Transverse colon (tissue), 4 donors: ENCODE measurements at regions not wholly inside any gene's neighbourhood (a gene's known extent, or its start where the extent isn't known, plus 50 kb on each side); places are given as distances from the start of the nearest gene placed in this dataset.

Source experiments
- DNase-seq: peaks from one replicate; pipeline ENCODE4 v3.0.0-alpha.2; 2019
- H3K27ac ChIP-seq, 4 donors: fragments of 200-600 bp; sonication (generic); 2 replicates each; pipeline ENCODE4 v1.5.1; 2016 to 2018; ENCODE audit warnings: inconsistent platforms in 4 of 4
- H3K27me3 ChIP-seq: fragments of 200-600 bp; sonication (generic); 2 replicates; pipeline ENCODE4 v1.5.1; 2017; ENCODE audit warnings: inconsistent platforms
- H3K36me3 ChIP-seq, 4 donors: fragments of 200-600 bp; sonication (generic); 2 replicates each; pipeline ENCODE4 v1.5.1; 2017 to 2019; ENCODE audit warnings: inconsistent platforms in 4 of 4
- H3K4me1 ChIP-seq, 4 donors: fragments of 200-600 bp; sonication (generic); 2 replicates each; pipeline ENCODE4 v1.5.1; 2017 to 2020; ENCODE audit warnings: inconsistent platforms in 4 of 4
- H3K4me3 ChIP-seq, 4 donors: fragments of 200-600 bp; sonication (generic); 1 replicate in 1 of 4; 2 replicates in 3 of 4; pipeline versions ENCODE4 v1.5.1 to v1.6.1; 2017 to 2019; ENCODE audit warnings: inconsistent platforms in 4 of 4
- H3K9me3 ChIP-seq, 2 donors: fragments of 200-600 bp; sonication (generic); 2 replicates each; pipeline ENCODE4 v1.5.1; 2017 to 2019; ENCODE audit warnings: inconsistent platforms in 2 of 2
- EP300 ChIP-seq: sonication (generic); formaldehyde crosslinking; IDR thresholded peaks from one replicate; pipeline ENCODE4 v1.6.1; 2017; ENCODE audit warnings: antibody characterized with exemption, low read depth
- POLR2A ChIP-seq: fragments of 450-650 bp; IDR thresholded peaks from one replicate; pipeline ENCODE4 v1.6.1; 2016; ENCODE audit warnings: antibody characterized with exemption, mild to moderate bottlenecking, moderate library complexity
- POLR2AphosphoS5 ChIP-seq, 3 donors: sonication (generic); formaldehyde crosslinking; IDR thresholded peaks; one replicate each; pipeline ENCODE4 v1.6.1; 2016; ENCODE audit warnings: antibody characterized with exemption in 3 of 3
- WGBS, 2 donors: methylation state at CpG; one replicate each; pipeline ENCODE4 v1.1.5; 2018; ENCODE audit warnings: low coverage in 1 of 2; 5-methylcytosine and 5-hydroxymethylcytosine counted together
- in situ Hi-C, 4 donors: fragments of 200-750 bp; cut with MboI; loops; one replicate each; pipeline versions ENCODE4 v1.15.0 to v1.15.1; 2017; ENCODE audit warnings: low sequenced_read_pairs in 3 of 4, low pct_ligation_motif_present in 1 of 4, low pct_unique_long_range_greater_than_20kb in 1 of 4
- intact Hi-C: fragments of 100-400 bp; cut with DNase I; formaldehyde crosslinking; loops from one replicate; pipeline ENCODE4 v1.15.1; 2023; ENCODE audit warnings: low total_unique reads
- TF ChIP-seq, protein P1 (sequence below), 5 experiments: fragments of 200-600 bp in 3 of 5; fragments of 450-650 bp in 2 of 5; sonication (generic) in 3 of 5; IDR thresholded peaks; 1 replicate in 2 of 5; 2 replicates in 3 of 5; pipeline ENCODE4 v1.5.1; 2016 to 2017; ENCODE audit warnings: antibody characterized with exemption in 5 of 5, inconsistent platforms in 3 of 5, mild to moderate bottlenecking in 2 of 5, moderate library complexity in 1 of 5

- TF ChIP-seq EP300 (no peak), POLR2A (no peak), POLR2AphosphoS5 (IDR thresholded peaks at IDR 0.05) (no peak)
- TF ChIP-seq, protein P1, sequence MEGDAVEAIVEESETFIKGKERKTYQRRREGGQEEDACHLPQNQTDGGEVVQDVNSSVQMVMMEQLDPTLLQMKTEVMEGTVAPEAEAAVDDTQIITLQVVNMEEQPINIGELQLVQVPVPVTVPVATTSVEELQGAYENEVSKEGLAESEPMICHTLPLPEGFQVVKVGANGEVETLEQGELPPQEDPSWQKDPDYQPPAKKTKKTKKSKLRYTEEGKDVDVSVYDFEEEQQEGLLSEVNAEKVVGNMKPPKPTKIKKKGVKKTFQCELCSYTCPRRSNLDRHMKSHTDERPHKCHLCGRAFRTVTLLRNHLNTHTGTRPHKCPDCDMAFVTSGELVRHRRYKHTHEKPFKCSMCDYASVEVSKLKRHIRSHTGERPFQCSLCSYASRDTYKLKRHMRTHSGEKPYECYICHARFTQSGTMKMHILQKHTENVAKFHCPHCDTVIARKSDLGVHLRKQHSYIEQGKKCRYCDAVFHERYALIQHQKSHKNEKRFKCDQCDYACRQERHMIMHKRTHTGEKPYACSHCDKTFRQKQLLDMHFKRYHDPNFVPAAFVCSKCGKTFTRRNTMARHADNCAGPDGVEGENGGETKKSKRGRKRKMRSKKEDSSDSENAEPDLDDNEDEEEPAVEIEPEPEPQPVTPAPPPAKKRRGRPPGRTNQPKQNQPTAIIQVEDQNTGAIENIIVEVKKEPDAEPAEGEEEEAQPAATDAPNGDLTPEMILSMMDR (IDR thresholded peaks at IDR 0.05): no peak
- in situ Hi-C loops: no loop called here
- no peak for DNase-seq
- Histone ChIP-seq H3K27me3 (no peaks in the 10 kb centered on the region), H3K4me1 (peaks cover 0 to 4% (median 0%) of the 10 kb centered on the region in 4 donors), H3K9me3 (no peaks in the 10 kb centered on the region), H3K36me3 (no peaks in the 10 kb centered on the region), H3K27ac (no peak overlapping the region), H3K4me3 (no peak overlapping the region)
- 74 to 80% methylated on average over 1 to 5 of the region's 5 CpGs for WGBS, 2 donors
- intact Hi-C loops: no loop called here
Observed at GRCh38 chr10:129400426-129400825, 66.6 kb upstream of the MGMT start.

DNA sequence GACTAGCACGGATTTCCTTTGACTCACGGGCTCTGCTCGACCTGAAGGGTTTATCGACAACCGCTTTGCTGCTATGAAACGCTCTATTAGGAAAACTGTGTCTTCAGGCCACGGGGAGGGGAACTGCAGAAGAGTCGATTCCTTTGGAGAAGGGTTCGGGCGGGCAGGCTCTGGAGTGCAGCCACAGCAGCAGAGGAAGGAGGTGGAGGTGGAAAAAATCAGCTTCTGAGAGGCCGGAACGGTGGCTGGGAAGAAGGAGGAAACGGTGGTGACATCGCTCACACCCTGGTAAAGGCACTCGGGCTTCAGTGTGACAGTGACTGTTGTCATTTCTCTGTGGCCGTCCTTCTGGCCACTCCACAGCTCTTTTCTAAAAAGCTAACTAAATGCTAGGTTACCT is 64.6 kb upstream of the MGMT start:
- WGBS, 2 donors: 89 to 96% methylated on average over 12 to 16 of the region's 16 CpGs
- no peak overlapping the region for H3K4me3 ChIP-seq
- peaks cover 0 to 4% (median 0%) of the 10 kb centered on the region in 4 donors for H3K4me1 ChIP-seq
- in situ Hi-C loops (no loop called here), intact Hi-C loops (no loop called here)
- DNase-seq: no peak
- no peak for TF ChIP-seq EP300
- no peak for TF ChIP-seq POLR2AphosphoS5 (IDR thresholded peaks at IDR 0.05)
- TF ChIP-seq, protein P1 (IDR thresholded peaks at IDR 0.05): no peak
- TF ChIP-seq POLR2A: no peak
- no peaks in the 10 kb centered on the region for H3K36me3 ChIP-seq
- no peaks in the 10 kb centered on the region for H3K9me3 ChIP-seq
- no peaks in the 10 kb centered on the region for H3K27me3 ChIP-seq
- no peak overlapping the region for H3K27ac ChIP-seq

- WGBS, 2 donors: 97% methylated on average over 13 of the region's 13 CpGs; no CpG with 5 or more reads in 1 of the 2 donors
- Histone ChIP-seq H3K4me3 (no peak overlapping the region), H3K4me1 (no peaks in the 10 kb centered on the region), H3K27ac (no peak overlapping the region), H3K27me3 (no peaks in the 10 kb centered on the region), H3K36me3 (no peaks in the 10 kb centered on the region), H3K9me3 (no peaks in the 10 kb centered on the region)
- in situ Hi-C loops (no loop called here), intact Hi-C loops (no loop called here)
- no peak for DNase-seq
- TF ChIP-seq POLR2A (no peak), EP300 (no peak), POLR2AphosphoS5 (IDR thresholded peaks at IDR 0.05) (no peak)
- TF ChIP-seq, protein P1 (IDR thresholded peaks at IDR 0.05): no peak
Observed at GRCh38 chr10:129404091-129404490, 63.0 kb upstream of the MGMT start.

- H3K4me3 ChIP-seq: no peak overlapping the region
- H3K36me3 ChIP-seq: no peaks in the 10 kb centered on the region
- H3K27ac ChIP-seq: no peak overlapping the region
- no peaks in the 10 kb centered on the region for H3K27me3 ChIP-seq
- in situ Hi-C loops (no loop called here), intact Hi-C loops (no loop called here)
- H3K4me1 ChIP-seq: no peaks in the 10 kb centered on the region
- no peak for DNase-seq
- H3K9me3 ChIP-seq: no peaks in the 10 kb centered on the region
- 67 to 94% methylated on average over 2 to 3 of the region's 3 CpGs for WGBS, 2 donors
- TF ChIP-seq EP300 (no peak), POLR2AphosphoS5 (IDR thresholded peaks at IDR 0.05) (no peak), POLR2A (no peak)
- TF ChIP-seq, protein P1 (IDR thresholded peaks at IDR 0.05): no peak
Observed at GRCh38 chr10:129405389-129405788, 61.7 kb upstream of the MGMT start.
